H7 (cell line): ENCODE measurements at regions not wholly inside any gene's neighbourhood (a gene's known extent, or its start where the extent isn't known, plus 50 kb on each side); places are given as distances from the start of the nearest gene placed in this dataset.
A peak's percentile ranks its signal among the peaks of the same experiment; 100 is the strongest.

Experiments used
- DNase-seq: peaks from one replicate; pipeline ENCODE4 v3.0.0; 2012
- H3K27me3 ChIP-seq: 2 replicates; pipeline ENCODE4 v1.6.0; 2011; ENCODE audit warnings: mild to moderate bottlenecking, low read length; ENCODE audit not compliant: control insufficient read depth, insufficient read depth
- H3K36me3 ChIP-seq: replicated peaks from 2 replicates; pipeline ENCODE4 v1.5.1; 2011; ENCODE audit warnings: low read length; ENCODE audit not compliant: control insufficient read depth, insufficient read depth
- H3K4me3 ChIP-seq: 2 replicates; pipeline ENCODE4 v1.5.1; 2011; ENCODE audit warnings: low read depth, mild to moderate bottlenecking, control low read depth, low read length, moderate library complexity; ENCODE audit not compliant: insufficient read depth

- no peak overlapping the region for H3K4me3 ChIP-seq
- H3K27me3 ChIP-seq: no peaks in the 10 kb centered on the region
- DNase-seq: no peak
- H3K36me3 ChIP-seq: no peaks in the 10 kb centered on the region
These were observed 256.6 kb downstream of the CYRIA start for GRCh38 chr2:16409006-16409390.

- Histone ChIP-seq H3K36me3 (no peaks in the 10 kb centered on the region), H3K4me3 (no peak overlapping the region), H3K27me3 (no peaks in the 10 kb centered on the region)
- no peak for DNase-seq
These were observed 257.2 kb downstream of the CYRIA start for GRCh38 chr2:16408331-16409005.

- no peak overlapping the region for H3K4me3 ChIP-seq
- H3K27me3 ChIP-seq: no peaks in the 10 kb centered on the region
- no peaks in the 10 kb centered on the region for H3K36me3 ChIP-seq
- no peak for DNase-seq
These were observed 258.3 kb downstream of the CYRIA start for GRCh38 chr2:16407358-16407757.

GRCh38 chr2:16406496-16407289 lies 258.9 kb downstream of the CYRIA start:
- H3K36me3 ChIP-seq: no peaks in the 10 kb centered on the region
- peak; percentile 27 for DNase-seq

GRCh38 chr2:16405551-16405950 lies 260.1 kb downstream of the CYRIA start:
- Histone ChIP-seq H3K4me3 (no peak overlapping the region), H3K36me3 (no peaks in the 10 kb centered on the region), H3K27me3 (no peaks in the 10 kb centered on the region)
- DNase-seq: no peak

More at GRCh38 chr2:16406496-16407289, 258.9 kb downstream of the CYRIA start:
- Histone ChIP-seq H3K27me3 (no peaks in the 10 kb centered on the region), H3K4me3 (no peak overlapping the region)

- no peaks in the 10 kb centered on the region for H3K36me3 ChIP-seq
- no peak for DNase-seq
- H3K4me3 ChIP-seq: no peak overlapping the region
- H3K27me3 ChIP-seq: no peaks in the 10 kb centered on the region
These were observed 260.9 kb downstream of the CYRIA start for GRCh38 chr2:16404551-16405300.

GRCh38 chr2:16404146-16404545 lies 261.5 kb downstream of the CYRIA start:
- no peak for DNase-seq
- H3K27me3 ChIP-seq: no peaks in the 10 kb centered on the region
- no peaks in the 10 kb centered on the region for H3K36me3 ChIP-seq
- no peak overlapping the region for H3K4me3 ChIP-seq

GRCh38 chr2:16402891-16403290 lies 262.7 kb downstream of the CYRIA start:
- no peaks in the 10 kb centered on the region for H3K27me3 ChIP-seq
- H3K36me3 ChIP-seq: no peaks in the 10 kb centered on the region
- H3K4me3 ChIP-seq: no peak overlapping the region
- DNase-seq: no peak

GRCh38 chr2:16401761-16402300 lies 263.8 kb downstream of the CYRIA start:
- Histone ChIP-seq H3K36me3 (no peaks in the 10 kb centered on the region), H3K27me3 (no peaks in the 10 kb centered on the region), H3K4me3 (no peak overlapping the region)
- no peak for DNase-seq

GRCh38 chr2:16400127-16400623 lies 265.5 kb downstream of the CYRIA start:
- no peaks in the 10 kb centered on the region for H3K36me3 ChIP-seq
- no peak overlapping the region for H3K4me3 ChIP-seq
- no peak for DNase-seq
- no peaks in the 10 kb centered on the region for H3K27me3 ChIP-seq

- no peak for DNase-seq
- H3K27me3 ChIP-seq: no peaks in the 10 kb centered on the region
- no peaks in the 10 kb centered on the region for H3K36me3 ChIP-seq
- no peak overlapping the region for H3K4me3 ChIP-seq
These were observed 267.1 kb downstream of the CYRIA start for GRCh38 chr2:16398486-16399043.

GRCh38 chr2:16397681-16398475 lies 267.8 kb downstream of the CYRIA start:
- H3K36me3 ChIP-seq: no peaks in the 10 kb centered on the region
- no peak for DNase-seq
- H3K27me3 ChIP-seq: no peaks in the 10 kb centered on the region
- H3K4me3 ChIP-seq: no peak overlapping the region

- Histone ChIP-seq H3K4me3 (no peak overlapping the region), H3K36me3 (no peaks in the 10 kb centered on the region), H3K27me3 (no peaks in the 10 kb centered on the region)
- DNase-seq: no peak
These were observed 268.6 kb downstream of the CYRIA start for GRCh38 chr2:16396986-16397385.

- no peaks in the 10 kb centered on the region for H3K36me3 ChIP-seq
These were observed 269.5 kb downstream of the CYRIA start for GRCh38 chr2:16396171-16396570.

More at GRCh38 chr2:16396171-16396570, 269.5 kb downstream of the CYRIA start:
- H3K4me3 ChIP-seq: no peak overlapping the region
- no peaks in the 10 kb centered on the region; the same call in 1 of the 2 replicates for H3K27me3 ChIP-seq
- DNase-seq: no peak
